ENCODE measurements at regions not wholly inside any gene's neighbourhood (a gene's known extent, or its start where the extent isn't known, plus 50 kb on each side); places are given as distances from the start of the nearest gene placed in this dataset.

DNA sequence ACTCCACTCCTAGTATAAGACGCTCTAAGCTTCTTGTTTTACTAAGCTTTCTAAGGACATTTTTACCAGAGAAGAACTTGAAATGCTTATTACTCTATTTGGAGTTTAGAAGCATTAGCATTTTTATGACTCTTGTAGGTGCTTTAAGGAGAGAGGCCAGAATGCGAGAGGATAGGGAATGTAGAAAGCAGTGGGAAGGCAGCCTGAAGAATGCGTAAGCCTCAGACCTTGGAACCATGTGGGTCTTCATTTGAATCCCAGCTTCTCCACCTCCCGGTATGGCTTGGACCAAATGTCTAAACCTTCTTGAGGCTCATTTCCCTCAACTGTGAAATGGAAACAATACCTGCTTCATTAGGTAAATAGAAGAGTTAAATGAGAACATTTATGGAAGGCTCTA, 60.0 kb upstream of the AMOTL1 start:
- ChIA-PET POLR2A (no interaction called here), CTCF (ENCODE audit: low intra/inter-chr PET ratio) (no interaction called here)
- no peak for ATAC-seq
- FAIRE-seq, result no peak
- 26% methylated on average over 4 of the region's 4 CpGs for WGBS (ENCODE audit: insufficient coverage, low coverage, missing lambda C conversion rate)
- intact Hi-C loops (cut with micrococcal nuclease) (no loop called here), in situ Hi-C loops (cut with MboI) (no loop called here)
- H2AFZ ChIP-seq (ENCODE audit: low read depth, low read length), result no peak overlapping the region
- no peaks in the 10 kb centered on the region for H4K20me1 ChIP-seq (replicated peaks; ENCODE audit: control insufficient read depth, insufficient read depth, low read length)
- no peaks in the 10 kb centered on the region for H3K79me2 ChIP-seq (ENCODE audit: control insufficient read depth, insufficient read depth, low read length)
- no peaks in the 10 kb centered on the region for H3K27me3 ChIP-seq (ENCODE audit: control insufficient read depth in 2 of 2, insufficient read depth in 2 of 2, low read length in 2 of 2)
- H3K4me1 ChIP-seq (replicated peaks in 1 of 2; ENCODE audit: control insufficient read depth in 2 of 2, insufficient read depth in 2 of 2, low read length in 2 of 2), result no peaks in the 10 kb centered on the region
- no TSS peak for BruUV-seq (replicated peaks)
- DNase-seq (ENCODE audit: extremely low read depth in 1 of 4, low spot score in 3 of 4), result no peak
- TF ChIP-seq SNRNP70 (optimal IDR thresholded peaks at IDR 0.05; ENCODE audit: low read depth, low read length) (no peak), E4F1 (CRISPR knock-in tag; IDR thresholded peaks at IDR 0.05; ENCODE audit: borderline replicate concordance) (no peak), HIVEP1 (CRISPR knock-in tag; IDR thresholded peaks at IDR 0.05) (no peak), NFIX (CRISPR knock-in tag; IDR thresholded peaks at IDR 0.05; ENCODE audit: low read depth) (no peak), DNMT1 (IDR thresholded peaks at IDR 0.05) (no peak)
- TF ChIP-seq, protein P1, sequence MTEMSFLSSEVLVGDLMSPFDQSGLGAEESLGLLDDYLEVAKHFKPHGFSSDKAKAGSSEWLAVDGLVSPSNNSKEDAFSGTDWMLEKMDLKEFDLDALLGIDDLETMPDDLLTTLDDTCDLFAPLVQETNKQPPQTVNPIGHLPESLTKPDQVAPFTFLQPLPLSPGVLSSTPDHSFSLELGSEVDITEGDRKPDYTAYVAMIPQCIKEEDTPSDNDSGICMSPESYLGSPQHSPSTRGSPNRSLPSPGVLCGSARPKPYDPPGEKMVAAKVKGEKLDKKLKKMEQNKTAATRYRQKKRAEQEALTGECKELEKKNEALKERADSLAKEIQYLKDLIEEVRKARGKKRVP (CRISPR knock-in tag; IDR thresholded peaks at IDR 0.05), result no peak
- no peaks in the 10 kb centered on the region for H3K36me3 ChIP-seq (ENCODE audit: control insufficient read depth, insufficient read depth, low read length)
- H3K4me2 ChIP-seq (ENCODE audit: insufficient read depth, low read length), result no peak overlapping the region
- H3K9me3 ChIP-seq (replicated peaks; ENCODE audit: control insufficient read depth, insufficient read depth, low read depth, low read length), result no peaks in the 10 kb centered on the region
- H3K9me1 ChIP-seq (ENCODE audit: control insufficient read depth, insufficient read depth, low read length), result no peaks in the 10 kb centered on the region
- no peak overlapping the region for H3K27ac ChIP-seq (ENCODE audit: extremely low read depth, low read depth, low read length)
- H3K4me3 ChIP-seq, result no peak overlapping the region
- H3K9ac ChIP-seq (ENCODE audit: insufficient read depth in 1 of 2, low read depth in 2 of 2, low read length in 2 of 2), result no peak overlapping the region

All from K562 (cell line).